Astrocyte (in vitro differentiated cells and primary cell): ENCODE measurements at regions not wholly inside any gene's neighbourhood (a gene's known extent, or its start where the extent isn't known, plus 50 kb on each side); places are given as distances from the start of the nearest gene placed in this dataset.

ENCODE experiments used
- DNase-seq: peaks from one replicate; pipeline ENCODE4 v3.0.0-alpha.2; 2010; ENCODE audit warnings: low read depth
- FAIRE-seq: peaks from 2 replicates; lab custom pipeline; 2011; peaks lifted over from hg19 to GRCh38; lab: Jason Lieb, UNC
- H2AFZ ChIP-seq: 2 replicates; pipeline ENCODE4 v1.6.0; 2012; ENCODE audit warnings: low read depth, low read length, inconsistent platforms
- H3K27ac ChIP-seq: 2 replicates; pipeline ENCODE4 v1.5.1; 2011; ENCODE audit warnings: low read depth, low read length, inconsistent platforms
- H3K27me3 ChIP-seq: 2 replicates; pipeline ENCODE4 v1.6.0; 2011; ENCODE audit warnings: low read length, inconsistent platforms; ENCODE audit not compliant: insufficient read depth
- H3K36me3 ChIP-seq: 2 replicates; pipeline ENCODE4 v1.5.1; 2011; ENCODE audit warnings: low read length, inconsistent platforms; ENCODE audit not compliant: insufficient read depth
- H3K4me1 ChIP-seq: 2 replicates; pipeline ENCODE4 v1.5.1; 2011; ENCODE audit warnings: low read length, inconsistent platforms; ENCODE audit not compliant: insufficient read depth
- H3K4me2 ChIP-seq: 2 replicates; pipeline ENCODE4 v1.6.0; 2012; ENCODE audit warnings: low read length, inconsistent platforms
- H3K4me3 ChIP-seq: 2 replicates; pipeline ENCODE4 v1.5.1; 2011; ENCODE audit warnings: low read depth, mild to moderate bottlenecking, low read length, inconsistent platforms; ENCODE audit not compliant: insufficient read depth
- H3K79me2 ChIP-seq: 2 replicates; pipeline ENCODE4 v1.6.0; 2012; ENCODE audit warnings: mild to moderate bottlenecking, low read length, inconsistent platforms; ENCODE audit not compliant: insufficient read depth
- H3K9ac ChIP-seq: 2 replicates; pipeline ENCODE4 v1.6.0; 2012; ENCODE audit warnings: mild to moderate bottlenecking, low read length, inconsistent platforms
- H3K9me3 ChIP-seq: 2 replicates; pipeline ENCODE4 v1.5.1; 2012; ENCODE audit warnings: low read depth, mild to moderate bottlenecking, low read length, inconsistent platforms; ENCODE audit not compliant: insufficient read depth
- H4K20me1 ChIP-seq: 2 replicates; pipeline ENCODE4 v1.6.0; 2012; ENCODE audit warnings: low read length, inconsistent platforms; ENCODE audit not compliant: insufficient read depth
- H3K27ac Mint-ChIP-seq: one replicate; pipeline ENCODE4 v1.8.0; 2021; ENCODE audit warnings: mild to moderate bottlenecking, mixed read lengths; ENCODE audit not compliant: unreplicated experiment
- H3K27me3 Mint-ChIP-seq: one replicate; pipeline ENCODE4 v1.8.0; 2021; ENCODE audit warnings: low read depth, mixed read lengths; ENCODE audit not compliant: unreplicated experiment
- H3K36me3 Mint-ChIP-seq: one replicate; pipeline ENCODE4 v1.8.0; 2021; ENCODE audit warnings: low read depth, mixed read lengths; ENCODE audit not compliant: unreplicated experiment
- H3K4me1 Mint-ChIP-seq: one replicate; pipeline ENCODE4 v1.8.0; 2021; ENCODE audit warnings: low read depth, mixed read lengths; ENCODE audit not compliant: unreplicated experiment
- H3K4me3 Mint-ChIP-seq: one replicate; pipeline ENCODE4 v1.8.0; 2021; ENCODE audit warnings: mild to moderate bottlenecking, moderate library complexity, mixed read lengths; ENCODE audit not compliant: unreplicated experiment
- H3K9me3 Mint-ChIP-seq: one replicate; pipeline ENCODE4 v1.8.0; 2021; ENCODE audit warnings: mild to moderate bottlenecking, mixed read lengths; ENCODE audit not compliant: unreplicated experiment
- EZH2 ChIP-seq: IDR thresholded peaks from 2 replicates; pipeline ENCODE4 v1.6.1; 2012; ENCODE audit warnings: mild to moderate bottlenecking, low read length, inconsistent platforms; ENCODE audit not compliant: insufficient read depth
- TF ChIP-seq, protein P1 (sequence below): IDR thresholded peaks from 2 replicates; pipeline ENCODE4 v1.5.1; 2011; ENCODE audit warnings: low read depth, mild to moderate bottlenecking, inconsistent platforms, low read length, moderate library complexity; ENCODE audit not compliant: insufficient read depth

DNA sequence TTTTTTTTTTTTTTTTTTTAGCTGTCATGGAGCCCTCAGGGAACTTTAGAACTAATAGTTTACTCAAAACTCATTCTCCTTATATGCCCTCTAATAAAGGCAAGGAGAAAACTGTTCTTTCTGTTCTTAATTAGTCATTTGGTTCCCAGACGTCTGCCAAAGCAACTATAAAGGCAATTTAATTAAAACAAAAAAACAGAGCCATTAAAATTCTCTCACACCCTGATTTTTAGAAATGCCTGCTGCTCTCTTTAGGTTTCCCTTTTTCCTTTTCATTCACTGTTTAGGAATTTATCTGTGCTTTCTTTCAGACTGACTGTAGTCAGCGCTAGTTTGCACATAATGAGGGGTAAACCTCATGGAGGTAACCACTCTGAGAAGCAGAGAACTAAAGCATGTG lies 463.6 kb upstream of the THRB start:
- Mint-ChIP-seq H3K4me3 (no peak overlapping the region), H3K9me3 (no peaks in the 10 kb centered on the region)
- FAIRE-seq, result no peak

DNA sequence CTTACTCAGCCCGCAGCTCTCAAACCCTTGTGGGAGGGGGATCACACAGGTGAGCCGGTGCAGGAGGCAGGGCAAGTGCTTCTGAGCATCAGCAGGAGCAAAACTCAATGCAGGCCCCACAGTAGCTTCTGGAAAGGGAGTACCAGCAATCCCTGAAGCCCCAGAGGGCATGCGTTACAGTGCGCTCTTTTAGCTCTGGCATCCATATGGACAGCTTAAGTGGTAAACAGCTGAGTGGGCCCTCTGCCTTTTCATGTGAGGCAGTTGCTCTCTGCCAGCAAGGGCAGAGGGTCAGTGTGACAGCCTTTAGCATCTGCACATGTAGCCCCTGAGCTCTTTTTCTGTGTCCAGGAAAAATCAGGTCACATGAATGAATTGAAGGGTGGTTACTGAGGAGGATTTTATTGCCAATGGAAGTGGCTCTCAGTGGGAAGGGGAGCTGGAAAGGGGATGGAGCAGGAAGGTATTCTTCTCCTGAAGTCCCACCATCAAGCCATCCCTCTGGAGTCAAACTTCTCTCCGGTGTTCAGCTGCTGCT lies 464.3 kb upstream of the THRB start:
- no peak overlapping the region for H3K27ac Mint-ChIP-seq
- H3K4me3 ChIP-seq, result no peak overlapping the region
- DNase-seq (no peak), FAIRE-seq (no peak)
- no peaks in the 10 kb centered on the region for H3K9me3 ChIP-seq
- H3K4me1 ChIP-seq, result no peaks in the 10 kb centered on the region
- no peak overlapping the region for H3K27ac ChIP-seq
- H3K4me1 Mint-ChIP-seq, result peaks cover 2% of the 10 kb centered on the region
- H4K20me1 ChIP-seq, result no peaks in the 10 kb centered on the region
- H3K4me2 ChIP-seq, result no peak overlapping the region
- no peaks in the 10 kb centered on the region for H3K36me3 ChIP-seq
- H3K9me3 Mint-ChIP-seq, result no peaks in the 10 kb centered on the region
- H3K79me2 ChIP-seq, result no peaks in the 10 kb centered on the region
- H2AFZ ChIP-seq, result no peak overlapping the region
- peaks cover 6% of the 10 kb centered on the region for H3K27me3 Mint-ChIP-seq
- no peak overlapping the region for H3K9ac ChIP-seq
- TF ChIP-seq, protein P1, sequence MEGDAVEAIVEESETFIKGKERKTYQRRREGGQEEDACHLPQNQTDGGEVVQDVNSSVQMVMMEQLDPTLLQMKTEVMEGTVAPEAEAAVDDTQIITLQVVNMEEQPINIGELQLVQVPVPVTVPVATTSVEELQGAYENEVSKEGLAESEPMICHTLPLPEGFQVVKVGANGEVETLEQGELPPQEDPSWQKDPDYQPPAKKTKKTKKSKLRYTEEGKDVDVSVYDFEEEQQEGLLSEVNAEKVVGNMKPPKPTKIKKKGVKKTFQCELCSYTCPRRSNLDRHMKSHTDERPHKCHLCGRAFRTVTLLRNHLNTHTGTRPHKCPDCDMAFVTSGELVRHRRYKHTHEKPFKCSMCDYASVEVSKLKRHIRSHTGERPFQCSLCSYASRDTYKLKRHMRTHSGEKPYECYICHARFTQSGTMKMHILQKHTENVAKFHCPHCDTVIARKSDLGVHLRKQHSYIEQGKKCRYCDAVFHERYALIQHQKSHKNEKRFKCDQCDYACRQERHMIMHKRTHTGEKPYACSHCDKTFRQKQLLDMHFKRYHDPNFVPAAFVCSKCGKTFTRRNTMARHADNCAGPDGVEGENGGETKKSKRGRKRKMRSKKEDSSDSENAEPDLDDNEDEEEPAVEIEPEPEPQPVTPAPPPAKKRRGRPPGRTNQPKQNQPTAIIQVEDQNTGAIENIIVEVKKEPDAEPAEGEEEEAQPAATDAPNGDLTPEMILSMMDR, result no peak
- no peak for TF ChIP-seq EZH2
- no peaks in the 10 kb centered on the region for H3K27me3 ChIP-seq
- H3K36me3 Mint-ChIP-seq, result no peaks in the 10 kb centered on the region
- no peak overlapping the region for H3K4me3 Mint-ChIP-seq

More for the DNA sequence above, 463.6 kb upstream of the THRB start:
- Histone ChIP-seq H3K9me3 (no peaks in the 10 kb centered on the region), H3K36me3 (no peaks in the 10 kb centered on the region), H3K27ac (no peak overlapping the region), H4K20me1 (no peaks in the 10 kb centered on the region), H3K9ac (no peak overlapping the region), H3K4me3 (no peak overlapping the region), H2AFZ (no peak overlapping the region), H3K4me1 (no peaks in the 10 kb centered on the region), H3K4me2 (no peak overlapping the region), H3K27me3 (no peaks in the 10 kb centered on the region), H3K79me2 (no peaks in the 10 kb centered on the region)
- H3K4me1 Mint-ChIP-seq, result no peaks in the 10 kb centered on the region
- DNase-seq, result no peak
- peaks cover 6% of the 10 kb centered on the region for H3K27me3 Mint-ChIP-seq
- TF ChIP-seq, protein P1, result no peak
- no peak for TF ChIP-seq EZH2
- no peaks in the 10 kb centered on the region for H3K36me3 Mint-ChIP-seq
- H3K27ac Mint-ChIP-seq, result no peak overlapping the region

DNA sequence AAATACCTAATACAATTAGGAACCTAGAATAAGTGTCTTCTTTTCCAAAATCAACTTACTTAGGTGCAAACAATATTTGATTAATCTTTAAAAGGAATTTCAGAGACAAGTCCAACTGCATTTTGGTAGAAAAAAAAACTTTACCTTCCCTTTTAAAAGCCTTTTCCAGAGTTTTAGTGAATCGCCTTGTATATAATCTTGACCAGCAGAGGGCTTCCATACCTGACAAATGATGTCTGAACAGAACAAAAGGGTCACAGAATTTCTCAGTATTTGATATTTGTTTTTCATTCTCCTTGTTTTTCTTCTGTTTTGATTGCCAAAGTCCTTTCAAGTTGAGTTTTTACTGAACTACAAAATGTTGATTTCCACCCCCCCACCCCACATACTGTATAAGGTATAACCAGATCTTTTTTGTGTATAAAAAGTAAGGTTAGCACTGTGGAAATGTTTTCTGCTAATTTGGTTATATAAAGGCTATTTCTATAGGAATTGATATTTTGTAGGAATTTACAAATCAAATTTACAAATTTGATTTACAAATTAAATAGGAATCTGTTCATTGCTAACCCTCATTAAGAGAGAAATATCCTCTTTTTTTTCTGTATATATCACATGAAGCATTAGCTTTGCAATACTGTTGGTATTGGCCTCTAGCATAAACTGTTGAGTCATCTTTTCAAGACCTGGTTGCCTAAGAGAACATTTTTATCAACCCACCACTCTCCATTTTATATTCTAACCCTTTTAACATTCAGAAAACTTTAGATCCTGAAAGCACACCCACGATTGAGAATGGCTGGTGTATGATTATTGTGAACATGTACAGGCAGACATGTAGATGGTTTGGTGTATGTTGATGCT lies 464.1 kb upstream of the RARB start:
- H3K27ac Mint-ChIP-seq, result no peak overlapping the region

More for the DNA sequence above, 464.1 kb upstream of the RARB start:
- TF ChIP-seq, protein P1, result peak; percentile 64
- no peak for TF ChIP-seq EZH2
- no peaks in the 10 kb centered on the region for H3K36me3 ChIP-seq
- no peaks in the 10 kb centered on the region for H4K20me1 ChIP-seq
- no peak overlapping the region for H3K27ac ChIP-seq
- peak; percentile 18 for DNase-seq
- H3K9ac ChIP-seq, result no peak overlapping the region
- Mint-ChIP-seq H3K27me3 (no peaks in the 10 kb centered on the region), H3K9me3 (no peaks in the 10 kb centered on the region), H3K36me3 (no peaks in the 10 kb centered on the region), H3K4me3 (no peak overlapping the region), H3K4me1 (peaks cover 26% of the 10 kb centered on the region)
- peak; percentile 71 for FAIRE-seq
- no peaks in the 10 kb centered on the region for H3K9me3 ChIP-seq
- H3K4me3 ChIP-seq, result no peak overlapping the region
- no peaks in the 10 kb centered on the region for H3K79me2 ChIP-seq
- no peak overlapping the region for H3K4me2 ChIP-seq
- H2AFZ ChIP-seq, result no peak overlapping the region
- H3K4me1 ChIP-seq, result no peaks in the 10 kb centered on the region
- H3K27me3 ChIP-seq, result no peaks in the 10 kb centered on the region
